ENCODE measurements at regions not wholly inside any gene's neighbourhood (a gene's known extent, or its start where the extent isn't known, plus 50 kb on each side); places are given as distances from the start of the nearest gene placed in this dataset.
A peak's percentile ranks its signal among the peaks of the same experiment; 100 is the strongest.

GRCh38 chr2:54047091-54047490, 68.3 kb upstream of the ACYP2 start:
- intact Hi-C loops (cut with micrococcal nuclease) = no loop called here
- no peak for DNase-seq
- Histone ChIP-seq H3K4me3 (no peak overlapping the region), H3K36me3 (peaks cover 15% of the 10 kb centered on the region), H3K27me3 (ENCODE audit: low read depth) (no peaks in the 10 kb centered on the region), H3K27ac (replicated peaks) (no peak overlapping the region), H3K9me3 (replicated peaks) (peaks cover 12% of the 10 kb centered on the region), H3K4me1 (peaks cover 22% of the 10 kb centered on the region)
- no peak for TF ChIP-seq CTCF (IDR thresholded peaks at IDR 0.05; ENCODE audit: borderline replicate concordance)

- peak; percentile 29 for DNase-seq
- TF ChIP-seq CTCF (IDR thresholded peaks at IDR 0.05; ENCODE audit: borderline replicate concordance) = no peak
These were observed 72.3 kb upstream of the PSME4 start for GRCh38 chr2:54042897-54043620.

GRCh38 chr2:54042341-54042740, 71.5 kb upstream of the PSME4 start:
- H3K4me1 ChIP-seq = peaks cover 22% of the 10 kb centered on the region
- no peaks in the 10 kb centered on the region for H3K36me3 ChIP-seq
- no peak overlapping the region for H3K4me3 ChIP-seq
- intact Hi-C loops (cut with micrococcal nuclease) = no loop called here
- peak overlapping the region; percentile 79 for H3K27ac ChIP-seq (replicated peaks)
- H3K27me3 ChIP-seq (ENCODE audit: low read depth) = no peaks in the 10 kb centered on the region
- H3K9me3 ChIP-seq (replicated peaks) = peaks cover 12% of the 10 kb centered on the region
- no peak for TF ChIP-seq CTCF (IDR thresholded peaks at IDR 0.05; ENCODE audit: borderline replicate concordance)
- no peak for DNase-seq

More at GRCh38 chr2:54042897-54043620, 72.3 kb upstream of the PSME4 start:
- intact Hi-C loops (cut with micrococcal nuclease) = no loop called here
- H3K27me3 ChIP-seq (ENCODE audit: low read depth) = no peaks in the 10 kb centered on the region
- peak overlapping the region; percentile 79 for H3K27ac ChIP-seq (replicated peaks)
- no peaks in the 10 kb centered on the region for H3K36me3 ChIP-seq
- no peak overlapping the region for H3K4me3 ChIP-seq
- H3K4me1 ChIP-seq = peaks cover 22% of the 10 kb centered on the region
- H3K9me3 ChIP-seq (replicated peaks) = peaks cover 12% of the 10 kb centered on the region

GRCh38 chr2:54041135-54041534, 70.3 kb upstream of the PSME4 start:
- no peaks in the 10 kb centered on the region for H3K27me3 ChIP-seq (ENCODE audit: low read depth)
- peaks cover 22% of the 10 kb centered on the region for H3K4me1 ChIP-seq
- peak overlapping the region; percentile 12 for H3K27ac ChIP-seq (replicated peaks)
- H3K36me3 ChIP-seq = no peaks in the 10 kb centered on the region
- DNase-seq = no peak
- intact Hi-C loops (cut with micrococcal nuclease) = no loop called here
- no peak overlapping the region for H3K4me3 ChIP-seq
- TF ChIP-seq CTCF (IDR thresholded peaks at IDR 0.05; ENCODE audit: borderline replicate concordance) = no peak
- peaks cover 12% of the 10 kb centered on the region for H3K9me3 ChIP-seq (replicated peaks)

GRCh38 chr2:54040685-54041084, 69.9 kb upstream of the PSME4 start:
- Histone ChIP-seq H3K4me1 (peaks cover 22% of the 10 kb centered on the region), H3K27ac (replicated peaks) (no peak overlapping the region), H3K9me3 (replicated peaks) (peaks cover 10% of the 10 kb centered on the region), H3K36me3 (no peaks in the 10 kb centered on the region), H3K4me3 (no peak overlapping the region), H3K27me3 (ENCODE audit: low read depth) (no peaks in the 10 kb centered on the region)
- intact Hi-C loops (cut with micrococcal nuclease) = no loop called here
- TF ChIP-seq CTCF (IDR thresholded peaks at IDR 0.05; ENCODE audit: borderline replicate concordance) = no peak
- no peak for DNase-seq

Data from left ventricle myocardium inferior (tissue), 1 donor.